Liver (tissue), 7 donors: ENCODE measurements at regions not wholly inside any gene's neighbourhood (a gene's known extent, or its start where the extent isn't known, plus 50 kb on each side); places are given as distances from the start of the nearest gene placed in this dataset.

Experiments
- DNase-seq: peaks from one replicate; pipeline ENCODE4 v3.0.0-alpha.2; 2017; ENCODE audit warnings: low spot score
- H3K27ac ChIP-seq, 2 donors: one replicate each; pipeline ENCODE4 v1.7.0; 2013; ENCODE audit warnings: inconsistent platforms in 2 of 2, low read length in 2 of 2, control low read depth in 1 of 2, low read depth in 1 of 2, mild to moderate bottlenecking in 1 of 2
- H3K27me3 ChIP-seq, 4 donors: one replicate each; pipeline versions ENCODE4 v1.6.1 to v1.7.0; 2013; ENCODE audit warnings: low read length in 3 of 4, inconsistent platforms in 1 of 4, mild to moderate bottlenecking in 1 of 4, moderate library complexity in 1 of 4; ENCODE audit not compliant: control insufficient read depth in 4 of 4, insufficient read depth in 4 of 4
- H3K36me3 ChIP-seq, 4 donors: one replicate each; pipeline versions ENCODE4 v1.6.1 to v1.7.0; 2013; ENCODE audit warnings: low read length in 3 of 4, mild to moderate bottlenecking in 3 of 4, low read depth in 1 of 4, moderate library complexity in 1 of 4; ENCODE audit not compliant: control insufficient read depth in 4 of 4, insufficient read depth in 3 of 4
- H3K4me1 ChIP-seq, 4 donors: one replicate each; pipeline versions ENCODE4 v1.6.1 to v1.7.0; 2013; ENCODE audit warnings: low read length in 3 of 4, mild to moderate bottlenecking in 3 of 4, moderate library complexity in 1 of 4; ENCODE audit not compliant: control insufficient read depth in 4 of 4, insufficient read depth in 4 of 4
- H3K4me3 ChIP-seq, 3 donors: one replicate each; pipeline versions ENCODE4 v1.6.1 to v1.7.0; 2013; ENCODE audit warnings: low read length in 3 of 3, control low read depth in 1 of 3, low read depth in 1 of 3, mild to moderate bottlenecking in 1 of 3
- H3K9ac ChIP-seq, 2 donors: one replicate each; pipeline ENCODE4 v1.7.0; 2013; ENCODE audit warnings: low read length in 2 of 2, mild to moderate bottlenecking in 2 of 2, moderate library complexity in 2 of 2, control low read depth in 1 of 2, low read depth in 1 of 2
- H3K9me3 ChIP-seq, 4 donors: one replicate each; pipeline versions ENCODE4 v1.6.1 to v1.7.0; 2013; ENCODE audit warnings: low read length in 3 of 4; ENCODE audit not compliant: control insufficient read depth in 4 of 4
- EGR1 ChIP-seq, 2 donors: IDR thresholded peaks; 2 replicates each; pipeline ENCODE4 v1.6.1; 2016 to 2018; ENCODE audit warnings: antibody characterized with exemption in 2 of 2, low read depth in 2 of 2
- FOXA1 ChIP-seq: IDR thresholded peaks from 2 replicates; pipeline ENCODE4 v1.6.1; 2016; ENCODE audit warnings: antibody characterized with exemption
- FOXA2 ChIP-seq: IDR thresholded peaks from 2 replicates; pipeline ENCODE4 v1.6.1; 2016; ENCODE audit warnings: antibody characterized with exemption
- GABPA ChIP-seq, 2 donors: IDR thresholded peaks in 1 of 2; conservative IDR thresholded peaks in 1 of 2; 2 replicates each; pipeline ENCODE4 v1.6.1; 2016; ENCODE audit warnings: antibody characterized with exemption in 2 of 2, mild to moderate bottlenecking in 1 of 2, moderate library complexity in 1 of 2
- HNF4A ChIP-seq, 2 donors: conservative IDR thresholded peaks; 2 replicates each; pipeline ENCODE4 v1.6.1; 2016; ENCODE audit warnings: antibody characterized with exemption in 2 of 2, mild to moderate bottlenecking in 2 of 2
- HNF4G ChIP-seq: IDR thresholded peaks from 2 replicates; pipeline ENCODE4 v1.6.1; 2016; ENCODE audit warnings: antibody characterized with exemption
- JUND ChIP-seq, 2 donors: IDR thresholded peaks; 2 replicates each; pipeline ENCODE4 v1.6.1; 2016; ENCODE audit warnings: antibody characterized with exemption in 2 of 2
- NR2F2 ChIP-seq: IDR thresholded peaks from 2 replicates; pipeline ENCODE4 v1.6.1; 2016; ENCODE audit warnings: antibody characterized with exemption
- RAD21 ChIP-seq, 2 donors: IDR thresholded peaks; 2 replicates each; pipeline ENCODE4 v1.6.1; 2016; ENCODE audit warnings: antibody characterized with exemption in 2 of 2, mild to moderate bottlenecking in 2 of 2
- RXRA ChIP-seq, 2 donors: IDR thresholded peaks; 2 replicates each; pipeline ENCODE4 v1.6.1; 2017 to 2018; ENCODE audit warnings: antibody characterized with exemption in 2 of 2, mild to moderate bottlenecking in 1 of 2
- SP1 ChIP-seq: IDR thresholded peaks from 2 replicates; pipeline ENCODE4 v1.6.1; 2018; ENCODE audit warnings: antibody characterized with exemption, mild to moderate bottlenecking
- TAF1 ChIP-seq: conservative IDR thresholded peaks from 2 replicates; pipeline ENCODE4 v1.6.1; 2016; ENCODE audit warnings: antibody characterized with exemption, mild to moderate bottlenecking
- YY1 ChIP-seq: IDR thresholded peaks from 2 replicates; pipeline ENCODE4 v1.6.1; 2016; ENCODE audit warnings: antibody characterized with exemption, mild to moderate bottlenecking
- TF ChIP-seq, protein P1 (sequence below): IDR thresholded peaks from 2 replicates; pipeline ENCODE4 v1.6.1; 2016; ENCODE audit warnings: antibody characterized with exemption, mild to moderate bottlenecking
- TF ChIP-seq, protein P2 (sequence below): IDR thresholded peaks from 2 replicates; pipeline ENCODE4 v1.6.1; 2016; ENCODE audit warnings: antibody characterized with exemption
- TF ChIP-seq, protein P3 (sequence below): IDR thresholded peaks from 2 replicates; pipeline ENCODE4 v1.6.1; 2016; ENCODE audit warnings: antibody characterized with exemption
- TF ChIP-seq, protein P4 (sequence below): fragments of 150-350 bp; IDR thresholded peaks from 2 replicates; pipeline ENCODE4 v1.5.1; 2017; ENCODE audit warnings: improper control_type of control experiment, low read depth, low read length; ENCODE audit not compliant: missing input control
- TF ChIP-seq, protein P5 (sequence below): IDR thresholded peaks from 2 replicates; pipeline ENCODE4 v1.6.1; 2016; ENCODE audit warnings: antibody characterized with exemption
- donor health status: healthy.
- donor health status: healthy.
- donor health status: healthy.
- donor health status: healthy.

DNA sequence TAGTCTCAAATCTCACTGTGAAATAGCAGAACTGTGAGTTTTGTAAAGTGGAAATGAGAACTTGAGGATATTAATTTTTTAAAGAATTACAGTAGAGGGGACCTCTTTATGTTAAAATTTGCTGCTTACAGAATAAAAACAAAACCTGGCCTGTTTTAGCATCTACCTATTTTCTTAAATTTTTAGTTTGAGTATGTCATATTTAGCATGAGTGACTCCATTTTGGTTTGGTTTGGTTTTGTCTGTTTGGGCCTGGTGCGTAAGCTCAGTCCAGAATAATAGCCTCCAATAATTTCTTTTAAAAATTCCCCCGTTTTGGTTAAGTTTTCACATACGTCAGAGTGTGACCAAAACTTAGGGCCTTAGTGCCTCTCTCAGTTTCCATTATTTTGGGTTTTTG lies 152.0 kb upstream of the ZNF92 start (continued):
- TF ChIP-seq, protein P1, sequence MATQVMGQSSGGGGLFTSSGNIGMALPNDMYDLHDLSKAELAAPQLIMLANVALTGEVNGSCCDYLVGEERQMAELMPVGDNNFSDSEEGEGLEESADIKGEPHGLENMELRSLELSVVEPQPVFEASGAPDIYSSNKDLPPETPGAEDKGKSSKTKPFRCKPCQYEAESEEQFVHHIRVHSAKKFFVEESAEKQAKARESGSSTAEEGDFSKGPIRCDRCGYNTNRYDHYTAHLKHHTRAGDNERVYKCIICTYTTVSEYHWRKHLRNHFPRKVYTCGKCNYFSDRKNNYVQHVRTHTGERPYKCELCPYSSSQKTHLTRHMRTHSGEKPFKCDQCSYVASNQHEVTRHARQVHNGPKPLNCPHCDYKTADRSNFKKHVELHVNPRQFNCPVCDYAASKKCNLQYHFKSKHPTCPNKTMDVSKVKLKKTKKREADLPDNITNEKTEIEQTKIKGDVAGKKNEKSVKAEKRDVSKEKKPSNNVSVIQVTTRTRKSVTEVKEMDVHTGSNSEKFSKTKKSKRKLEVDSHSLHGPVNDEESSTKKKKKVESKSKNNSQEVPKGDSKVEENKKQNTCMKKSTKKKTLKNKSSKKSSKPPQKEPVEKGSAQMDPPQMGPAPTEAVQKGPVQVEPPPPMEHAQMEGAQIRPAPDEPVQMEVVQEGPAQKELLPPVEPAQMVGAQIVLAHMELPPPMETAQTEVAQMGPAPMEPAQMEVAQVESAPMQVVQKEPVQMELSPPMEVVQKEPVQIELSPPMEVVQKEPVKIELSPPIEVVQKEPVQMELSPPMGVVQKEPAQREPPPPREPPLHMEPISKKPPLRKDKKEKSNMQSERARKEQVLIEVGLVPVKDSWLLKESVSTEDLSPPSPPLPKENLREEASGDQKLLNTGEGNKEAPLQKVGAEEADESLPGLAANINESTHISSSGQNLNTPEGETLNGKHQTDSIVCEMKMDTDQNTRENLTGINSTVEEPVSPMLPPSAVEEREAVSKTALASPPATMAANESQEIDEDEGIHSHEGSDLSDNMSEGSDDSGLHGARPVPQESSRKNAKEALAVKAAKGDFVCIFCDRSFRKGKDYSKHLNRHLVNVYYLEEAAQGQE = no peak
- no peak for TF ChIP-seq HNF4G

DNA sequence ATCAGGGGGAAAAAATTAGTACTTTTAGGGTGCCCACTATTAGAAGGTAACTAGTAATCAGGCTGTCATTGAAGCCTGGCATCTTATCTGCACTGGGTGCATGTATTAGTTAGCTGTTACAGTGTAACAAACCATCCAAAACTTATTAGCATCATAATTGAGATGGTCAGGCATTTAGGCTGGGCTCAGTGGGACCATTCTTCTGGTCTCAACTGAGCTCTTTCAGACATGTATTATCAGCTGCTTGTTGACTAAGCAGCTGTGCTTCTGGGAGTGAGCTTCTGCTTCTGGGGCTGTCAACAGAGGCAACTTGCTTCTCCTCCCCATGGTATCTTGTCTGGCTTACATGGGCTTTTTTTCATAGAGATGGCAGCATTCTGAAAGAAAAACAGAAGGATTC lies 154.0 kb upstream of the ZNF92 start:
- H3K36me3 ChIP-seq = no peaks in the 10 kb centered on the region
- no peak overlapping the region for H3K27ac ChIP-seq
- no peak overlapping the region for H3K9ac ChIP-seq
- DNase-seq = no peak
- no peaks in the 10 kb centered on the region for H3K9me3 ChIP-seq
- H3K27me3 ChIP-seq = no peaks in the 10 kb centered on the region
- no peaks in the 10 kb centered on the region for H3K4me1 ChIP-seq
- TF ChIP-seq TAF1 = no peak
- no peak for TF ChIP-seq SP1
- TF ChIP-seq RAD21 (IDR thresholded peaks at IDR 0.05) = no peak
- TF ChIP-seq EGR1 (IDR thresholded peaks at IDR 0.05; ENCODE audit: low read depth in 2 of 2) = no peak
- no peak for TF ChIP-seq HNF4G
- no peak for TF ChIP-seq NR2F2
- TF ChIP-seq FOXA2 = no peak
- TF ChIP-seq, protein P2, sequence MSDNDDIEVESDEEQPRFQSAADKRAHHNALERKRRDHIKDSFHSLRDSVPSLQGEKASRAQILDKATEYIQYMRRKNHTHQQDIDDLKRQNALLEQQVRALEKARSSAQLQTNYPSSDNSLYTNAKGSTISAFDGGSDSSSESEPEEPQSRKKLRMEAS = no peak
- no peak for TF ChIP-seq JUND (IDR thresholded peaks at IDR 0.05)
- no peak for TF ChIP-seq HNF4A (conservative IDR thresholded peaks at IDR 0.05)
- TF ChIP-seq GABPA (IDR thresholded peaks at IDR 0.05 in 1 of 2, conservative IDR thresholded peaks at IDR 0.05 in 1 of 2) = no peak
- no peak for TF ChIP-seq RXRA (IDR thresholded peaks at IDR 0.05)
- TF ChIP-seq FOXA1 = no peak
- TF ChIP-seq, protein P3, sequence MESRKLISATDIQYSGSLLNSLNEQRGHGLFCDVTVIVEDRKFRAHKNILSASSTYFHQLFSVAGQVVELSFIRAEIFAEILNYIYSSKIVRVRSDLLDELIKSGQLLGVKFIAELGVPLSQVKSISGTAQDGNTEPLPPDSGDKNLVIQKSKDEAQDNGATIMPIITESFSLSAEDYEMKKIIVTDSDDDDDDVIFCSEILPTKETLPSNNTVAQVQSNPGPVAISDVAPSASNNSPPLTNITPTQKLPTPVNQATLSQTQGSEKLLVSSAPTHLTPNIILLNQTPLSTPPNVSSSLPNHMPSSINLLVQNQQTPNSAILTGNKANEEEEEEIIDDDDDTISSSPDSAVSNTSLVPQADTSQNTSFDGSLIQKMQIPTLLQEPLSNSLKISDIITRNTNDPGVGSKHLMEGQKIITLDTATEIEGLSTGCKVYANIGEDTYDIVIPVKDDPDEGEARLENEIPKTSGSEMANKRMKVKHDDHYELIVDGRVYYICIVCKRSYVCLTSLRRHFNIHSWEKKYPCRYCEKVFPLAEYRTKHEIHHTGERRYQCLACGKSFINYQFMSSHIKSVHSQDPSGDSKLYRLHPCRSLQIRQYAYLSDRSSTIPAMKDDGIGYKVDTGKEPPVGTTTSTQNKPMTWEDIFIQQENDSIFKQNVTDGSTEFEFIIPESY = no peak
- TF ChIP-seq, protein P1 = no peak
- no peak for TF ChIP-seq YY1
- TF ChIP-seq, protein P4, sequence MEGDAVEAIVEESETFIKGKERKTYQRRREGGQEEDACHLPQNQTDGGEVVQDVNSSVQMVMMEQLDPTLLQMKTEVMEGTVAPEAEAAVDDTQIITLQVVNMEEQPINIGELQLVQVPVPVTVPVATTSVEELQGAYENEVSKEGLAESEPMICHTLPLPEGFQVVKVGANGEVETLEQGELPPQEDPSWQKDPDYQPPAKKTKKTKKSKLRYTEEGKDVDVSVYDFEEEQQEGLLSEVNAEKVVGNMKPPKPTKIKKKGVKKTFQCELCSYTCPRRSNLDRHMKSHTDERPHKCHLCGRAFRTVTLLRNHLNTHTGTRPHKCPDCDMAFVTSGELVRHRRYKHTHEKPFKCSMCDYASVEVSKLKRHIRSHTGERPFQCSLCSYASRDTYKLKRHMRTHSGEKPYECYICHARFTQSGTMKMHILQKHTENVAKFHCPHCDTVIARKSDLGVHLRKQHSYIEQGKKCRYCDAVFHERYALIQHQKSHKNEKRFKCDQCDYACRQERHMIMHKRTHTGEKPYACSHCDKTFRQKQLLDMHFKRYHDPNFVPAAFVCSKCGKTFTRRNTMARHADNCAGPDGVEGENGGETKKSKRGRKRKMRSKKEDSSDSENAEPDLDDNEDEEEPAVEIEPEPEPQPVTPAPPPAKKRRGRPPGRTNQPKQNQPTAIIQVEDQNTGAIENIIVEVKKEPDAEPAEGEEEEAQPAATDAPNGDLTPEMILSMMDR = no peak
- TF ChIP-seq, protein P5, sequence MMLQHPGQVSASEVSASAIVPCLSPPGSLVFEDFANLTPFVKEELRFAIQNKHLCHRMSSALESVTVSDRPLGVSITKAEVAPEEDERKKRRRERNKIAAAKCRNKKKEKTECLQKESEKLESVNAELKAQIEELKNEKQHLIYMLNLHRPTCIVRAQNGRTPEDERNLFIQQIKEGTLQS = no peak
- no peak overlapping the region for H3K4me3 ChIP-seq
